H1 (cell line): ENCODE measurements at regions not wholly inside any gene's neighbourhood (a gene's known extent, or its start where the extent isn't known, plus 50 kb on each side); places are given as distances from the start of the nearest gene placed in this dataset.

Experiments used
- CTCF ChIA-PET: fragments of 300-600 bp; sonication (Branson Sonifier 250); formaldehyde crosslinking; loops from one replicate; lab custom pipeline; 2021; ENCODE audit not compliant: partially characterized antibody; lab: Charles Lee
- POLR2A ChIA-PET: fragments of 300-600 bp; sonication (Branson Sonifier 250); formaldehyde crosslinking; loops from one replicate; lab custom pipeline; 2021; ENCODE audit warnings: inconsistent platforms; ENCODE audit not compliant: partially characterized antibody; lab: Charles Lee
- DNase-seq, 2 experiments: peaks; one replicate each; pipeline versions ENCODE4 v3.0.0 to v3.0.0-alpha.2; 2010 to 2022; ENCODE audit warnings: low spot score in 2 of 2, low read depth in 1 of 2, mixed read lengths in 1 of 2
- FAIRE-seq: peaks from 2 replicates; lab custom pipeline; 2011; peaks lifted over from hg19 to GRCh38; lab: Jason Lieb, UNC
- H2AFZ ChIP-seq: 2 replicates; pipeline ENCODE4 v1.8.1; 2012; ENCODE audit warnings: low read length, inconsistent platforms
- H2AK5ac ChIP-seq: 2 replicates; pipeline ENCODE4 v1.6.1; 2013; ENCODE audit warnings: low read depth, low read length
- H2BK120ac ChIP-seq: replicated peaks from 2 replicates; pipeline ENCODE3; 2013; ENCODE audit warnings: low read depth, low read length, inconsistent platforms
- H2BK12ac ChIP-seq: 2 replicates; pipeline ENCODE4 v1.6.1; 2013; ENCODE audit warnings: low read depth, low read length
- H2BK15ac ChIP-seq: 2 replicates; pipeline ENCODE4 v1.6.1; 2013; ENCODE audit warnings: low read length
- H2BK20ac ChIP-seq: 2 replicates; pipeline ENCODE4 v1.6.1; 2013; ENCODE audit warnings: low read length
- H2BK5ac ChIP-seq: 2 replicates; pipeline ENCODE4 v1.6.1; 2013; ENCODE audit warnings: low read depth, low read length
- H3K14ac ChIP-seq: 2 replicates; pipeline ENCODE4 v1.6.1; 2013; ENCODE audit warnings: inconsistent platforms; ENCODE audit not compliant: insufficient read length
- H3K18ac ChIP-seq: 2 replicates; pipeline ENCODE4 v1.6.1; 2013; ENCODE audit warnings: low read length; ENCODE audit errors: extremely low read depth
- H3K23ac ChIP-seq: 2 replicates; pipeline ENCODE4 v1.6.1; 2013; ENCODE audit warnings: inconsistent platforms; ENCODE audit not compliant: insufficient read length
- H3K23me2 ChIP-seq: 2 replicates; pipeline ENCODE4 v1.6.1; 2013; ENCODE audit warnings: low read depth, low read length
- H3K27ac ChIP-seq: 2 replicates; pipeline ENCODE4 v1.6.1; 2011; ENCODE audit warnings: low read depth, low read length, inconsistent platforms
- H3K27me3 ChIP-seq, 4 experiments: replicated peaks in 1 of 4; 1 replicate in 1 of 4; 2 replicates in 3 of 4; pipeline versions ENCODE4 v1.6.1 to v1.8.1; 2011 to 2013; ENCODE audit warnings: low read length in 3 of 4, mild to moderate bottlenecking in 3 of 4, inconsistent platforms in 2 of 4, mixed read lengths in 2 of 4, moderate library complexity in 1 of 4; ENCODE audit not compliant: control insufficient read depth in 3 of 4, insufficient read depth in 3 of 4; ENCODE audit errors: extremely low read depth in 1 of 4
- H3K36me3 ChIP-seq, 4 experiments: 2 replicates each; pipeline versions ENCODE4 v1.6.1 to v1.8.1; 2011 to 2013; ENCODE audit warnings: mild to moderate bottlenecking in 4 of 4, low read length in 3 of 4, moderate library complexity in 2 of 4, control low read depth in 1 of 4, inconsistent platforms in 1 of 4; ENCODE audit not compliant: insufficient read depth in 4 of 4, control insufficient read depth in 2 of 4
- H3K4ac ChIP-seq: replicated peaks from 2 replicates; pipeline ENCODE3; 2013; ENCODE audit warnings: low read length, low read depth, mixed read lengths, inconsistent platforms; ENCODE audit not compliant: insufficient read length
- H3K4me1 ChIP-seq, 4 experiments: replicated peaks in 1 of 4; 1 replicate in 1 of 4; 2 replicates in 3 of 4; pipeline versions ENCODE4 v1.6.1 to v1.8.1; 2011 to 2013; ENCODE audit warnings: low read length in 3 of 4, inconsistent platforms in 2 of 4, mixed read lengths in 1 of 4; ENCODE audit not compliant: insufficient read depth in 4 of 4, control insufficient read depth in 3 of 4
- H3K4me2 ChIP-seq, 2 experiments: 2 replicates each; pipeline versions ENCODE4 v1.6.1 to v1.8.1; 2011 to 2013; ENCODE audit warnings: low read depth in 2 of 2, low read length in 2 of 2, control low read depth in 1 of 2, inconsistent platforms in 1 of 2, mild to moderate bottlenecking in 1 of 2; ENCODE audit not compliant: insufficient read depth in 1 of 2
- H3K4me3 ChIP-seq, 4 experiments: fragments of 200-600, 300-600 bp in 1 of 4; sonication (generic), shearing (Covaris generic), sonication (Bioruptor Twin) in 1 of 4; 2 replicates each; pipeline versions ENCODE4 v1.5.1 to v1.8.1; 2011 to 2016; ENCODE audit warnings: low read length in 4 of 4, low read depth in 3 of 4, control low read depth in 2 of 4, inconsistent platforms in 2 of 4, mild to moderate bottlenecking in 2 of 4, mixed read lengths in 1 of 4, moderate library complexity in 1 of 4; ENCODE audit not compliant: insufficient read depth in 2 of 4; ENCODE audit errors: extremely low read depth in 1 of 4
- H3K56ac ChIP-seq: replicated peaks from 2 replicates; pipeline ENCODE3; 2013; ENCODE audit warnings: low read depth, mild to moderate bottlenecking, mixed read lengths, low read length, inconsistent platforms; ENCODE audit not compliant: insufficient read length
- H3K79me1 ChIP-seq: 2 replicates; pipeline ENCODE4 v1.6.1; 2013; ENCODE audit warnings: low read depth, low read length, control low read depth
- H3K79me2 ChIP-seq, 2 experiments: 2 replicates each; pipeline versions ENCODE4 v1.6.1 to v1.8.1; 2012 to 2013; ENCODE audit warnings: low read length in 2 of 2, mild to moderate bottlenecking in 2 of 2, inconsistent platforms in 1 of 2; ENCODE audit not compliant: insufficient read depth in 2 of 2, control insufficient read depth in 1 of 2
- H3K9ac ChIP-seq, 4 experiments: replicated peaks in 1 of 4; 1 replicate in 1 of 4; 2 replicates in 3 of 4; pipeline versions ENCODE4 v1.6.1 to v1.8.1; 2011 to 2013; ENCODE audit warnings: low read depth in 3 of 4, low read length in 3 of 4, control low read depth in 2 of 4, mild to moderate bottlenecking in 2 of 4, moderate library complexity in 2 of 4, inconsistent platforms in 1 of 4; ENCODE audit errors: extremely low read depth in 1 of 4
- H3K9me3 ChIP-seq, 2 experiments: 2 replicates each; pipeline versions ENCODE4 v1.6.1 to v1.8.1; 2012 to 2013; ENCODE audit warnings: mild to moderate bottlenecking in 2 of 2, moderate library complexity in 2 of 2, control low read depth in 1 of 2, inconsistent platforms in 1 of 2, low read depth in 1 of 2, low read length in 1 of 2, mixed read lengths in 1 of 2; ENCODE audit not compliant: insufficient read depth in 2 of 2
- H4K20me1 ChIP-seq, 2 experiments: replicated peaks in 1 of 2; 2 replicates each; pipeline versions ENCODE3 to v1.8.1; 2011 to 2013; ENCODE audit warnings: inconsistent platforms in 2 of 2, low read length in 2 of 2, mild to moderate bottlenecking in 1 of 2; ENCODE audit not compliant: insufficient read depth in 2 of 2, control insufficient read depth in 1 of 2
- H4K5ac ChIP-seq: 2 replicates; pipeline ENCODE4 v1.6.1; 2013; ENCODE audit warnings: low read length, low read depth, mixed read lengths, inconsistent platforms; ENCODE audit not compliant: insufficient read length
- H4K8ac ChIP-seq: 2 replicates; pipeline ENCODE4 v1.8.0; 2013; ENCODE audit warnings: mild to moderate bottlenecking, moderate library complexity, low read length, inconsistent platforms; ENCODE audit not compliant: insufficient read depth; ENCODE audit errors: extremely low read depth
- H4K91ac ChIP-seq: replicated peaks from 2 replicates; pipeline ENCODE3; 2013; ENCODE audit warnings: low read length, mixed read lengths, inconsistent platforms; ENCODE audit not compliant: insufficient read length
- EZH2 ChIP-seq: fragments of 200-600 bp; sonication (generic); IDR thresholded peaks from 2 replicates; pipeline ENCODE4 v1.7.1; 2012; ENCODE audit warnings: low read depth, mild to moderate bottlenecking, moderate library complexity, low read length, inconsistent platforms; ENCODE audit not compliant: severe bottlenecking
- KDM4A ChIP-seq: IDR thresholded peaks from one replicate; pipeline ENCODE4 v1.7.1; 2012; ENCODE audit warnings: low read depth, mild to moderate bottlenecking, moderate library complexity, low read length, inconsistent platforms; ENCODE audit not compliant: severe bottlenecking
- POLR2A ChIP-seq, 2 experiments: IDR thresholded peaks; 1 replicate in 1 of 2; 2 replicates in 1 of 2; pipeline ENCODE4 v1.6.1; 2011; ENCODE audit warnings: low read depth in 2 of 2, low read length in 2 of 2, mild to moderate bottlenecking in 2 of 2; ENCODE audit errors: control extremely low read depth in 1 of 2
- RFX5 ChIP-seq: IDR thresholded peaks from 2 replicates; pipeline ENCODE4 v1.6.1; 2011; ENCODE audit warnings: low read depth, low read length, improper control_type of control experiment, borderline replicate concordance
- SIX5 ChIP-seq: IDR thresholded peaks from 2 replicates; pipeline ENCODE4 v1.6.1; 2011; ENCODE audit warnings: mild to moderate bottlenecking, low read depth, low read length
- TEAD4 ChIP-seq: IDR thresholded peaks from 2 replicates; pipeline ENCODE4 v1.6.1; 2012; ENCODE audit warnings: low read depth, low read length, inconsistent platforms, mixed read lengths
- WGBS, 2 experiments: shearing (Covaris generic) in 1 of 2; methylation state at CpG; one replicate each; pipeline versions ENCODE4 v1.1.6 to v1.1.7; 2013 to 2015; ENCODE audit warnings: low lambda C conversion rate in 2 of 2, mixed read lengths in 2 of 2, inconsistent platforms in 1 of 2, low coverage in 1 of 2, missing lambda C conversion rate in 1 of 2; ENCODE audit not compliant: insufficient replicate concordance in 2 of 2, insufficient coverage in 1 of 2, insufficient read length in 1 of 2; ENCODE audit errors: extremely low coverage in 1 of 2, missing lambda C conversion rate in 1 of 2; 5-methylcytosine and 5-hydroxymethylcytosine counted together
- TF ChIP-seq, protein P1 (sequence below): IDR thresholded peaks from 2 replicates; pipeline ENCODE4 v1.6.1; 2012; ENCODE audit warnings: low read length, inconsistent platforms
- TF ChIP-seq, protein P2 (sequence below): IDR thresholded peaks from 2 replicates; pipeline ENCODE4 v1.6.1; 2011; ENCODE audit warnings: low read depth, mild to moderate bottlenecking, low read length; ENCODE audit not compliant: insufficient read depth

DNA sequence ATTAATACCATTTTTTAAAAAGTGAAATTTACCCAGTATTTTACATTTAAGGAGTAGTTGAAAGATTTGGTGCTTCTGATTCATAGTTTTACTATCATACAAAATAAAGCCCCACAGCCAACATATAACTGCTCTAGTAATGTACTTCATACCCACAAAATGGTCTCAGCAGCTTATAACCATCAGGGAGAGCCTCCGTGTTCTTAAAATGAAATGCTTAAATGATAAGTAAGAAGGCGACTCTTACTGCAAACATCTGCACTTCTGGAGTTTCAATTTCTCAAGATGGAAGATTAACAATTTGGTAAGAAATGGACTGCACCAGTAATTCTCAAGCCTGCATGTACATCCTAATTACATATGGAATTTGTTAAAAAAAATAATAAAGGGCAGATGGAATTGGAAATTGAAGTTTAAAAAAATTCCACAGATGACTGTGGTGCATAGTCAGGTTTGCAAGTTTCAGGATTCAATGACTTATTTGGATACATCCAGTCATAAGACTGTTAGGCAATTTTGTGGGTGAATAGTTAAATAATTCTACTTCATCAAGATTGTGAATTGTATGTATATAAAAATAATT is 461.0 kb downstream of the KIF20B start:
- H2AFZ ChIP-seq: no peak overlapping the region
- H3K4me1 ChIP-seq: no peaks in the 10 kb centered on the region
- no peaks in the 10 kb centered on the region for H3K79me2 ChIP-seq
- no peaks in the 10 kb centered on the region for H3K27me3 ChIP-seq
- TF ChIP-seq KDM4A (no peak), POLR2A (IDR thresholded peaks at IDR 0.05; ENCODE audit: control extremely low read depth in 1 of 2, low read depth in 2 of 2, low read length in 2 of 2) (no peak), TEAD4 (no peak), SIX5 (no peak), EZH2 (no peak), RFX5 (no peak)
- TF ChIP-seq, protein P1, sequence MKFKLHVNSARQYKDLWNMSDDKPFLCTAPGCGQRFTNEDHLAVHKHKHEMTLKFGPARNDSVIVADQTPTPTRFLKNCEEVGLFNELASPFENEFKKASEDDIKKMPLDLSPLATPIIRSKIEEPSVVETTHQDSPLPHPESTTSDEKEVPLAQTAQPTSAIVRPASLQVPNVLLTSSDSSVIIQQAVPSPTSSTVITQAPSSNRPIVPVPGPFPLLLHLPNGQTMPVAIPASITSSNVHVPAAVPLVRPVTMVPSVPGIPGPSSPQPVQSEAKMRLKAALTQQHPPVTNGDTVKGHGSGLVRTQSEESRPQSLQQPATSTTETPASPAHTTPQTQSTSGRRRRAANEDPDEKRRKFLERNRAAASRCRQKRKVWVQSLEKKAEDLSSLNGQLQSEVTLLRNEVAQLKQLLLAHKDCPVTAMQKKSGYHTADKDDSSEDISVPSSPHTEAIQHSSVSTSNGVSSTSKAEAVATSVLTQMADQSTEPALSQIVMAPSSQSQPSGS: no peak
- TF ChIP-seq, protein P2, sequence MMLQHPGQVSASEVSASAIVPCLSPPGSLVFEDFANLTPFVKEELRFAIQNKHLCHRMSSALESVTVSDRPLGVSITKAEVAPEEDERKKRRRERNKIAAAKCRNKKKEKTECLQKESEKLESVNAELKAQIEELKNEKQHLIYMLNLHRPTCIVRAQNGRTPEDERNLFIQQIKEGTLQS: no peak
- H3K27ac ChIP-seq: no peak overlapping the region
- no peak overlapping the region for H3K23ac ChIP-seq
- no peak overlapping the region for H3K18ac ChIP-seq
- no peak overlapping the region for H3K4me3 ChIP-seq
- H4K20me1 ChIP-seq: no peaks in the 10 kb centered on the region
- no peak overlapping the region for H2BK5ac ChIP-seq
- H3K56ac ChIP-seq: no peak overlapping the region
- no peaks in the 10 kb centered on the region for H3K79me1 ChIP-seq
- ChIA-PET POLR2A (no interaction called here), CTCF (no interaction called here)
- no peak overlapping the region for H2AK5ac ChIP-seq
- no peak overlapping the region for H2BK12ac ChIP-seq
- no peak overlapping the region for H2BK20ac ChIP-seq
- H2BK120ac ChIP-seq: no peak overlapping the region
- no peak for DNase-seq
- H3K14ac ChIP-seq: no peak overlapping the region
- H3K23me2 ChIP-seq: no peaks in the 10 kb centered on the region
- peaks cover 0 to 4% of the 10 kb centered on the region in 2 experiments; a peak in 1 of 4 replicates for H3K9me3 ChIP-seq
- FAIRE-seq: no peak
- 95% methylated on average over 2 of the region's 2 CpGs; no CpG with 5 or more reads in 1 of the 2 experiments for WGBS, 2 experiments
- H3K4me2 ChIP-seq: no peak overlapping the region
- H3K36me3 ChIP-seq: no peaks in the 10 kb centered on the region
- no peak overlapping the region for H4K8ac ChIP-seq
- no peak overlapping the region for H4K91ac ChIP-seq
- no peak overlapping the region for H3K9ac ChIP-seq
- no peak overlapping the region for H4K5ac ChIP-seq
- no peak overlapping the region for H2BK15ac ChIP-seq
- no peak overlapping the region for H3K4ac ChIP-seq
